Head of caudate nucleus (tissue), 42 donors: ENCODE measurements at regions not wholly inside any gene's neighbourhood (a gene's known extent, or its start where the extent isn't known, plus 50 kb on each side); places are given as distances from the start of the nearest gene placed in this dataset.
A peak's percentile ranks its signal among the peaks of the same experiment; 100 is the strongest.
"Not testable (repeated sequence)": the region's sequence is repeated elsewhere in the genome, so short reads cannot be mapped to it uniquely, and the experiment has no call there.

ENCODE experiments used
- DNase-seq, 42 donors: peaks; one replicate each; pipeline versions ENCODE4 v3.0.0 to v3.0.0-alpha.2; 2020 to 2021; ENCODE audit warnings: mixed read lengths in 7 of 42
- intact Hi-C: fragments of 100-400 bp; cut with DNase I; formaldehyde crosslinking; loops from one replicate; pipeline ENCODE4 v1.15.0; 2022

GRCh38 chr20:40274912-40275533, 414.0 kb downstream of the MAFB start:
- no peak for DNase-seq
- intact Hi-C loops: no loop called here

GRCh38 chr20:40269274-40269673, 419.8 kb downstream of the MAFB start:
- not testable (repeated sequence) for DNase-seq
- intact Hi-C loops: loop anchor here (5.0 kb wide), 1 partner anchor 423 kb away; no protein-coding TSS in a partner anchor

- no peak for DNase-seq
- intact Hi-C loops: loop anchor here (5.0 kb wide), 1 partner anchor 424 kb away; no protein-coding TSS in a partner anchor
Observed at GRCh38 chr20:40268321-40269075, 420.5 kb downstream of the MAFB start.

- intact Hi-C loops: loop anchor here (5.0 kb wide), 1 partner anchor 426 kb away; no protein-coding TSS in a partner anchor
- peak in 24 of 42 donors; percentile 17 to 75 (median 38) for DNase-seq
Observed at GRCh38 chr20:40265825-40266533, 423.1 kb downstream of the MAFB start.

GRCh38 chr20:40262219-40262618, 426.8 kb downstream of the MAFB start:
- no peak for DNase-seq
- intact Hi-C loops: no loop called here

GRCh38 chr20:40258931-40259330, 430.1 kb downstream of the MAFB start:
- intact Hi-C loops: no loop called here
- no peak for DNase-seq

- DNase-seq: no peak
- intact Hi-C loops: no loop called here
Observed at GRCh38 chr20:40257763-40258162, 431.3 kb downstream of the MAFB start.

GRCh38 chr20:40255365-40255764, 433.7 kb downstream of the MAFB start:
- intact Hi-C loops: no loop called here

GRCh38 chr20:40254023-40254772, 434.8 kb downstream of the MAFB start:
- no peak for DNase-seq
- intact Hi-C loops: no loop called here

More at GRCh38 chr20:40255365-40255764, 433.7 kb downstream of the MAFB start:
- no peak for DNase-seq

- DNase-seq: peak in 2 of 42 donors; percentile 4 to 9
Observed at GRCh38 chr20:40251284-40251932, 437.6 kb downstream of the MAFB start.

GRCh38 chr20:40249805-40250204, 439.2 kb downstream of the MAFB start:
- DNase-seq: no peak
- intact Hi-C loops: no loop called here

More at GRCh38 chr20:40251284-40251932, 437.6 kb downstream of the MAFB start:
- intact Hi-C loops: no loop called here

GRCh38 chr20:40245829-40246228, 443.2 kb downstream of the MAFB start:
- intact Hi-C loops: no loop called here
- no peak for DNase-seq

GRCh38 chr20:40244286-40244685, 444.8 kb downstream of the MAFB start:
- no peak for DNase-seq
- intact Hi-C loops: no loop called here

- intact Hi-C loops: no loop called here
- no peak for DNase-seq
Observed at GRCh38 chr20:40241596-40242343, 447.3 kb downstream of the MAFB start.

GRCh38 chr20:40238511-40238910, 450.5 kb downstream of the MAFB start:
- no peak for DNase-seq

GRCh38 chr20:40234593-40234992, 454.4 kb downstream of the MAFB start:
- DNase-seq: no peak
- intact Hi-C loops: no loop called here

More at GRCh38 chr20:40238511-40238910, 450.5 kb downstream of the MAFB start:
- intact Hi-C loops: no loop called here

GRCh38 chr20:40233406-40233805, 455.6 kb downstream of the MAFB start:
- DNase-seq: no peak
- intact Hi-C loops: no loop called here

- intact Hi-C loops: no loop called here
Observed at GRCh38 chr20:40232756-40233155, 456.3 kb downstream of the MAFB start.

More at GRCh38 chr20:40232756-40233155, 456.3 kb downstream of the MAFB start:
- DNase-seq: no peak
